Endothelial cell of umbilical vein (primary cell): ENCODE measurements at regions not wholly inside any gene's neighbourhood (a gene's known extent, or its start where the extent isn't known, plus 50 kb on each side); places are given as distances from the start of the nearest gene placed in this dataset.

Experiments
- CTCF ChIP-seq, 2 donors: IDR thresholded peaks; 1 replicate in 1 of 2; 2 replicates in 1 of 2; pipeline ENCODE4 v1.5.1; 2011; ENCODE audit warnings: low read length in 2 of 2, mild to moderate bottlenecking in 2 of 2, moderate library complexity in 2 of 2, control low read depth in 1 of 2, inconsistent platforms in 1 of 2, low read depth in 1 of 2; ENCODE audit not compliant: insufficient read depth in 1 of 2; ENCODE audit errors: extremely low read depth in 1 of 2
- EZH2 ChIP-seq: IDR thresholded peaks from 2 replicates; pipeline ENCODE4 v1.6.1; 2012; ENCODE audit warnings: borderline replicate concordance, low read depth, mild to moderate bottlenecking, moderate library complexity, low read length, inconsistent platforms; ENCODE audit not compliant: severe bottlenecking
- POLR2A ChIP-seq: IDR thresholded peaks from 2 replicates; pipeline ENCODE4 v1.6.1; 2012; ENCODE audit warnings: low read depth, mild to moderate bottlenecking, control low read depth, low read length
- POLR2AphosphoS5 ChIP-seq: IDR thresholded peaks from 2 replicates; pipeline ENCODE4 v1.6.1; 2012; ENCODE audit warnings: low read depth, mild to moderate bottlenecking, control low read depth, low read length, moderate library complexity; ENCODE audit not compliant: insufficient read depth

- no peak for TF ChIP-seq CTCF (IDR thresholded peaks at IDR 0.05; ENCODE audit: extremely low read depth in 1 of 2, insufficient read depth in 1 of 2, low read depth in 1 of 2, low read length in 2 of 2)
- TF ChIP-seq EZH2 = no peak
- no peak for TF ChIP-seq POLR2AphosphoS5
- TF ChIP-seq POLR2A = no peak
Measured at GRCh38 chr10:43962346-43963191, 313.9 kb upstream of the ZNF32 start.
